ENCODE measurements at regions not wholly inside any gene's neighbourhood (a gene's known extent, or its start where the extent isn't known, plus 50 kb on each side); places are given as distances from the start of the nearest gene placed in this dataset.

GRCh38 chr7:22944022-22944421, 69.9 kb downstream of the HYCC1 start:
- H3K9me2 ChIP-seq (replicated peaks; ENCODE audit: insufficient read depth, low read length) = no peaks in the 10 kb centered on the region
- H3K36me3 ChIP-seq (replicated peaks; ENCODE audit: insufficient read depth, low read length) = no peaks in the 10 kb centered on the region
- no peak overlapping the region for H3K4me2 ChIP-seq (ENCODE audit: low read depth, low read length)
- H3K9ac ChIP-seq (ENCODE audit: low read length) = no peak overlapping the region
- H3K27ac ChIP-seq (ENCODE audit: low read length) = no peak overlapping the region
- H3K79me2 ChIP-seq (ENCODE audit: low read length) = no peaks in the 10 kb centered on the region
- TF ChIP-seq EZH2phosphoT487 (IDR thresholded peaks at IDR 0.05; ENCODE audit: low read length) (no peak), CTCF (IDR thresholded peaks at IDR 0.05; ENCODE audit: low read length) (no peak), EZH2 (optimal IDR thresholded peaks at IDR 0.05; ENCODE audit: low read depth, low read length) (no peak)
- H4K20me1 ChIP-seq (ENCODE audit: insufficient read depth, low read length) = no peaks in the 10 kb centered on the region
- DNase-seq = no peak
- H3K4me1 ChIP-seq (ENCODE audit: low read length) = no peaks in the 10 kb centered on the region
- no peak overlapping the region for H2AFZ ChIP-seq (ENCODE audit: low read length)
- no peaks in the 10 kb centered on the region for H3F3A ChIP-seq (ENCODE audit: insufficient read depth, low read length)
- H3K9me3 ChIP-seq (replicated peaks; ENCODE audit: insufficient read depth, low read length) = no peaks in the 10 kb centered on the region
- H3K4me3 ChIP-seq (ENCODE audit: low read length) = no peak overlapping the region
- no peaks in the 10 kb centered on the region for H3K27me3 ChIP-seq (replicated peaks; ENCODE audit: insufficient read depth, low read length)

- H3K9me2 ChIP-seq (replicated peaks; ENCODE audit: insufficient read depth, low read length) = no peaks in the 10 kb centered on the region
- H3K27me3 ChIP-seq (replicated peaks; ENCODE audit: insufficient read depth, low read length) = no peaks in the 10 kb centered on the region
- H3K27ac ChIP-seq (ENCODE audit: low read length) = no peak overlapping the region
- H3K36me3 ChIP-seq (replicated peaks; ENCODE audit: insufficient read depth, low read length) = no peaks in the 10 kb centered on the region
- H3K9me3 ChIP-seq (replicated peaks; ENCODE audit: insufficient read depth, low read length) = no peaks in the 10 kb centered on the region
- TF ChIP-seq CTCF (IDR thresholded peaks at IDR 0.05; ENCODE audit: low read length) = no peak
- TF ChIP-seq EZH2 (optimal IDR thresholded peaks at IDR 0.05; ENCODE audit: low read depth, low read length) = no peak
- TF ChIP-seq EZH2phosphoT487 (IDR thresholded peaks at IDR 0.05; ENCODE audit: low read length) = no peak
- no peak overlapping the region for H3K4me2 ChIP-seq (ENCODE audit: low read depth, low read length)
- DNase-seq = no peak
- H2AFZ ChIP-seq (ENCODE audit: low read length) = no peak overlapping the region
- no peaks in the 10 kb centered on the region for H4K20me1 ChIP-seq (ENCODE audit: insufficient read depth, low read length)
- no peaks in the 10 kb centered on the region for H3K4me1 ChIP-seq (ENCODE audit: low read length)
- no peak overlapping the region for H3K4me3 ChIP-seq (ENCODE audit: low read length)
- no peaks in the 10 kb centered on the region for H3F3A ChIP-seq (ENCODE audit: insufficient read depth, low read length)
- H3K79me2 ChIP-seq (ENCODE audit: low read length) = no peaks in the 10 kb centered on the region
- H3K9ac ChIP-seq (ENCODE audit: low read length) = no peak overlapping the region
These were observed 71.7 kb downstream of the HYCC1 start for GRCh38 chr7:22942191-22942590.

GRCh38 chr7:22939842-22940241, 74.1 kb downstream of the HYCC1 start:
- H3K4me2 ChIP-seq (ENCODE audit: low read depth, low read length) = no peak overlapping the region
- H3K27me3 ChIP-seq (replicated peaks; ENCODE audit: insufficient read depth, low read length) = no peaks in the 10 kb centered on the region
- no peaks in the 10 kb centered on the region for H3K9me3 ChIP-seq (replicated peaks; ENCODE audit: insufficient read depth, low read length)
- no peak overlapping the region for H2AFZ ChIP-seq (ENCODE audit: low read length)
- no peaks in the 10 kb centered on the region for H3K36me3 ChIP-seq (replicated peaks; ENCODE audit: insufficient read depth, low read length)
- H3K9ac ChIP-seq (ENCODE audit: low read length) = no peak overlapping the region
- no peak for TF ChIP-seq CTCF (IDR thresholded peaks at IDR 0.05; ENCODE audit: low read length)
- TF ChIP-seq EZH2phosphoT487 (IDR thresholded peaks at IDR 0.05; ENCODE audit: low read length) = no peak
- TF ChIP-seq EZH2 (optimal IDR thresholded peaks at IDR 0.05; ENCODE audit: low read depth, low read length) = no peak
- DNase-seq = no peak
- no peaks in the 10 kb centered on the region for H4K20me1 ChIP-seq (ENCODE audit: insufficient read depth, low read length)
- H3K9me2 ChIP-seq (replicated peaks; ENCODE audit: insufficient read depth, low read length) = no peaks in the 10 kb centered on the region
- H3F3A ChIP-seq (ENCODE audit: insufficient read depth, low read length) = no peaks in the 10 kb centered on the region
- no peaks in the 10 kb centered on the region for H3K4me1 ChIP-seq (ENCODE audit: low read length)
- no peaks in the 10 kb centered on the region for H3K79me2 ChIP-seq (ENCODE audit: low read length)
- no peak overlapping the region for H3K27ac ChIP-seq (ENCODE audit: low read length)
- H3K4me3 ChIP-seq (ENCODE audit: low read length) = no peak overlapping the region
